ENCODE measurements at regions not wholly inside any gene's neighbourhood (a gene's known extent, or its start where the extent isn't known, plus 50 kb on each side); places are given as distances from the start of the nearest gene placed in this dataset.

GRCh38 chr3:120536642-120537041 lies 59.5 kb upstream of the NDUFB4 start:
- intact Hi-C loops (cut with micrococcal nuclease) = no loop called here
- Histone ChIP-seq H3K79me2 (ENCODE audit: control insufficient read depth, insufficient read depth, low read length) (no peaks in the 10 kb centered on the region), H3K27me3 (ENCODE audit: control insufficient read depth in 2 of 2, insufficient read depth in 2 of 2, low read length in 2 of 2) (peaks cover 0 to 2% of the 10 kb centered on the region in 2 experiments), H3K4me3 (replicated peaks in 1 of 3; ENCODE audit: insufficient read depth in 1 of 3, low read depth in 1 of 3, low read length in 3 of 3) (no peak overlapping the region), H3K9me3 (replicated peaks; ENCODE audit: control insufficient read depth, insufficient read depth, low read length) (no peaks in the 10 kb centered on the region), H3K9me1 (replicated peaks; ENCODE audit: control insufficient read depth, extremely low read depth, insufficient read depth, low read length) (no peaks in the 10 kb centered on the region), H3K4me1 (ENCODE audit: control insufficient read depth, extremely low read depth, insufficient read depth, low read length) (no peaks in the 10 kb centered on the region), H3K4me2 (ENCODE audit: insufficient read depth, low read length) (no peak overlapping the region), H2AFZ (ENCODE audit: low read depth, low read length) (no peak overlapping the region), H3K36me3 (ENCODE audit: control insufficient read depth in 2 of 2, extremely low read depth in 1 of 2, insufficient read depth in 2 of 2, low read length in 2 of 2) (no peaks in the 10 kb centered on the region), H3K9ac (replicated peaks; ENCODE audit: extremely low read depth, insufficient read depth, low read length) (no peak overlapping the region), H3K27ac (ENCODE audit: insufficient read depth, low read depth, low read length) (no peak overlapping the region), H4K20me1 (replicated peaks; ENCODE audit: control insufficient read depth, extremely low read depth, insufficient read depth, low read length) (no peaks in the 10 kb centered on the region)
- ChIA-PET CTCF (interaction anchor here (1.0 to 1.5 kb wide), 2 partner anchors 22 to 265 kb away, joined by 3 to 10 read pairs; no protein-coding TSS in a partner anchor), POLR2A (no interaction called here)
- TF ChIP-seq POLR2AphosphoS5 (IDR thresholded peaks at IDR 0.05; ENCODE audit: insufficient read depth, low read depth, low read length) (no peak), MYC (IDR thresholded peaks at IDR 0.05; ENCODE audit: low read depth, low read length) (no peak)
- DNase-seq (ENCODE audit: low read depth, low spot score) = peak; percentile 20
- BruUV-seq (replicated peaks) = no TSS peak
- dilution Hi-C loops (cut with MboI; ENCODE audit: extremely low pct_ligation_motif_present, low sequenced_read_pairs) = no loop called here
- no peak for FAIRE-seq

GRCh38 chr3:120532969-120533368 lies 63.2 kb upstream of the NDUFB4 start:
- H3K9me1 ChIP-seq (replicated peaks; ENCODE audit: control insufficient read depth, extremely low read depth, insufficient read depth, low read length) = no peaks in the 10 kb centered on the region
- BruUV-seq (replicated peaks) = no TSS peak
- no peak overlapping the region for H3K27ac ChIP-seq (ENCODE audit: insufficient read depth, low read depth, low read length)
- H2AFZ ChIP-seq (ENCODE audit: low read depth, low read length) = no peak overlapping the region
- CTCF ChIA-PET = interaction anchor here (1.0 to 1.4 kb wide), 2 partner anchors 26 to 260 kb away, joined by 3 read pairs; no protein-coding TSS in a partner anchor
- no peak overlapping the region for H3K9ac ChIP-seq (replicated peaks; ENCODE audit: extremely low read depth, insufficient read depth, low read length)
- H4K20me1 ChIP-seq (replicated peaks; ENCODE audit: control insufficient read depth, extremely low read depth, insufficient read depth, low read length) = no peaks in the 10 kb centered on the region
- no peak overlapping the region for H3K4me2 ChIP-seq (ENCODE audit: insufficient read depth, low read length)
- no peaks in the 10 kb centered on the region for H3K79me2 ChIP-seq (ENCODE audit: control insufficient read depth, insufficient read depth, low read length)
- TF ChIP-seq POLR2A (IDR thresholded peaks at IDR 0.05; ENCODE audit: low read depth, low read length) (no peak), JUN (IDR thresholded peaks at IDR 0.05; ENCODE audit: borderline replicate concordance, insufficient read depth, insufficient read length, low read depth) (no peak), GATA2 (IDR thresholded peaks at IDR 0.05; ENCODE audit: insufficient read depth, insufficient read length, low read depth, low read length) (no peak), MAX (IDR thresholded peaks at IDR 0.05; ENCODE audit: insufficient read depth, insufficient read length) (no peak), EZH2 (IDR thresholded peaks at IDR 0.05; ENCODE audit: borderline replicate concordance, low read depth, low read length, severe bottlenecking) (no peak), FOS (IDR thresholded peaks at IDR 0.05; ENCODE audit: borderline replicate concordance, insufficient read depth, low read length) (no peak), CTCF (IDR thresholded peaks at IDR 0.05; ENCODE audit: extremely low read depth in 1 of 2, insufficient read depth in 1 of 2, low read depth in 1 of 2, low read length in 2 of 2) (no peak), POLR2AphosphoS5 (IDR thresholded peaks at IDR 0.05; ENCODE audit: insufficient read depth, low read depth, low read length) (no peak), MYC (IDR thresholded peaks at IDR 0.05; ENCODE audit: low read depth, low read length) (no peak)
- peaks cover 0 to 2% of the 10 kb centered on the region in 2 experiments for H3K27me3 ChIP-seq (ENCODE audit: control insufficient read depth in 2 of 2, insufficient read depth in 2 of 2, low read length in 2 of 2)
- POLR2A ChIA-PET = no interaction called here
- dilution Hi-C loops (cut with MboI; ENCODE audit: extremely low pct_ligation_motif_present, low sequenced_read_pairs) = no loop called here
- FAIRE-seq = no peak
- H3K9me3 ChIP-seq (replicated peaks; ENCODE audit: control insufficient read depth, insufficient read depth, low read length) = no peaks in the 10 kb centered on the region
- DNase-seq (ENCODE audit: low read depth, low spot score) = no peak
- H3K36me3 ChIP-seq (ENCODE audit: control insufficient read depth in 2 of 2, extremely low read depth in 1 of 2, insufficient read depth in 2 of 2, low read length in 2 of 2) = no peaks in the 10 kb centered on the region
- intact Hi-C loops (cut with micrococcal nuclease) = no loop called here
- H3K4me3 ChIP-seq (replicated peaks in 1 of 3; ENCODE audit: insufficient read depth in 1 of 3, low read depth in 1 of 3, low read length in 3 of 3) = no peak overlapping the region
- no peaks in the 10 kb centered on the region for H3K4me1 ChIP-seq (ENCODE audit: control insufficient read depth, extremely low read depth, insufficient read depth, low read length)
